ENCODE measurements at regions not wholly inside any gene's neighbourhood (a gene's known extent, or its start where the extent isn't known, plus 50 kb on each side); places are given as distances from the start of the nearest gene placed in this dataset.
"Not testable (repeated sequence)": the region's sequence is repeated elsewhere in the genome, so short reads cannot be mapped to it uniquely, and the experiment has no call there.

GRCh38 chr11:135015966-135016365 lies 603.9 kb upstream of the B3GAT1 start:
- DNase-seq (ENCODE audit: low read depth, low spot score): no peak

- DNase-seq (ENCODE audit: low read depth, low spot score): not testable (repeated sequence)
Measured at GRCh38 chr11:135011313-135011712, 599.3 kb upstream of the B3GAT1 start.

- DNase-seq (ENCODE audit: low read depth, low spot score): no peak
Measured at GRCh38 chr11:135009125-135009524, 597.1 kb upstream of the B3GAT1 start.

GRCh38 chr11:135008412-135008811 lies 596.4 kb upstream of the B3GAT1 start:
- DNase-seq (ENCODE audit: low read depth, low spot score): no peak

GRCh38 chr11:135008001-135008405 lies 596.0 kb upstream of the B3GAT1 start:
- no peak for DNase-seq (ENCODE audit: low read depth, low spot score)

- DNase-seq (ENCODE audit: low read depth, low spot score): no peak
Measured at GRCh38 chr11:135006800-135007199, 594.8 kb upstream of the B3GAT1 start.

GRCh38 chr11:135004495-135004894 lies 592.5 kb upstream of the B3GAT1 start:
- DNase-seq (ENCODE audit: low read depth, low spot score): no peak

- no peak for DNase-seq (ENCODE audit: low read depth, low spot score)
Measured at GRCh38 chr11:135002236-135002635, 590.2 kb upstream of the B3GAT1 start.

- no peak for DNase-seq (ENCODE audit: low read depth, low spot score)
Measured at GRCh38 chr11:135001581-135001980, 589.5 kb upstream of the B3GAT1 start.

GRCh38 chr11:135001065-135001464 lies 589.0 kb upstream of the B3GAT1 start:
- not testable (repeated sequence) for DNase-seq (ENCODE audit: low read depth, low spot score)

- DNase-seq (ENCODE audit: low read depth, low spot score): no peak
Measured at GRCh38 chr11:134999590-134999989, 587.5 kb upstream of the B3GAT1 start.

GRCh38 chr11:134997652-134998320 lies 585.7 kb upstream of the B3GAT1 start:
- no peak for DNase-seq (ENCODE audit: low read depth, low spot score)

- DNase-seq (ENCODE audit: low read depth, low spot score): no peak
Measured at GRCh38 chr11:134995741-134996140, 583.7 kb upstream of the B3GAT1 start.

- no peak for DNase-seq (ENCODE audit: low read depth, low spot score)
Measured at GRCh38 chr11:134994431-134994830, 582.4 kb upstream of the B3GAT1 start.

- no peak for DNase-seq (ENCODE audit: low read depth, low spot score)
Measured at GRCh38 chr11:134993691-134994243, 581.7 kb upstream of the B3GAT1 start.

GRCh38 chr11:134992981-134993380 lies 580.9 kb upstream of the B3GAT1 start:
- no peak for DNase-seq (ENCODE audit: low read depth, low spot score)

GRCh38 chr11:134988495-134988894 lies 576.5 kb upstream of the B3GAT1 start:
- no peak for DNase-seq (ENCODE audit: low read depth, low spot score)

- no peak for DNase-seq (ENCODE audit: low read depth, low spot score)
Measured at GRCh38 chr11:134987822-134988221, 575.8 kb upstream of the B3GAT1 start.

- no peak for DNase-seq (ENCODE audit: low read depth, low spot score)
Measured at GRCh38 chr11:134987223-134987768, 575.3 kb upstream of the B3GAT1 start.

GRCh38 chr11:134984421-134984820 lies 572.4 kb upstream of the B3GAT1 start:
- no peak for DNase-seq (ENCODE audit: low read depth, low spot score)

- DNase-seq (ENCODE audit: low read depth, low spot score): not testable (repeated sequence)
Measured at GRCh38 chr11:134982432-134982831, 570.4 kb upstream of the B3GAT1 start.

GRCh38 chr11:134981835-134982234 lies 569.8 kb upstream of the B3GAT1 start:
- DNase-seq (ENCODE audit: low read depth, low spot score): no peak

All from pulmonary artery endothelial cell (primary cell).